ENCODE measurements at regions not wholly inside any gene's neighbourhood (a gene's known extent, or its start where the extent isn't known, plus 50 kb on each side); places are given as distances from the start of the nearest gene placed in this dataset.

- H2BK12ac ChIP-seq (ENCODE audit: low read length), result no peak overlapping the region
- no peak overlapping the region for H3K27ac ChIP-seq (ENCODE audit: low read depth, low read length)
- no peaks in the 10 kb centered on the region for H3K79me2 ChIP-seq (ENCODE audit: control insufficient read depth, insufficient read depth, low read length, poor library complexity)
Measured at GRCh38 chr16:80048250-80048649, 447.7 kb upstream of the MAF start.

DNA sequence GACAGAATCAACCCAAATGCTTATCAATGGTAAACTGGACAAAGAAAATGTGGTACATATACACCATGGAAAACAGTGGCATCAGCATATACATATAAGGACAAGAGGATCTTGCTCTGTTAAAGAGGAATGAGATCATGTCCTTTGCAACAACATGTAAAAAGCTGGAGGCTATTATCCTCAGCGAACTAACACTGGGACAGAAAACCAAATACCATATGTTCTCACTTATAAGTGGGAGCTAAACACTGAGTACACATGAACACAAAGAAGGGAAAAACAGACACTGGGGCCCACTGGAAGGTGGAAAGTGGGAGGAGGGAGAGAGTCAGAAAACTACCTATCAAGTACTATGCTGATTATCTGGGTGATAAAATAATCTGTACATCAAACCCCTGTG, 447.3 kb upstream of the MAF start:
- Histone ChIP-seq H3K9ac (ENCODE audit: low read length) (no peak overlapping the region), H4K8ac (ENCODE audit: low read depth, low read length) (no peak overlapping the region), H2BK12ac (ENCODE audit: low read length) (no peak overlapping the region), H2AFZ (ENCODE audit: insufficient read depth, low read length, poor library complexity) (no peak overlapping the region), H2AK5ac (ENCODE audit: low read length) (no peak overlapping the region), H2BK120ac (ENCODE audit: insufficient read depth, low read length, poor library complexity) (no peak overlapping the region), H3K9me3 (ENCODE audit: insufficient read depth, low read depth, low read length) (peaks cover 5% of the 10 kb centered on the region), H3K18ac (ENCODE audit: low read length) (no peak overlapping the region), H3K36me3 (ENCODE audit: control insufficient read depth in 1 of 2, insufficient read depth in 2 of 2, low read length in 2 of 2) (no peaks in the 10 kb centered on the region), H3K4me1 (ENCODE audit: control insufficient read depth in 1 of 2, insufficient read depth in 2 of 2, low read length in 2 of 2) (no peaks in the 10 kb centered on the region), H3K27ac (ENCODE audit: low read depth, low read length) (no peak overlapping the region), H4K12ac (ENCODE audit: low read depth, low read length) (no peak overlapping the region), H3K27me3 (ENCODE audit: insufficient read depth, low read length) (no peaks in the 10 kb centered on the region), H3K4ac (ENCODE audit: low read depth, low read length) (no peak overlapping the region), H3K79me1 (ENCODE audit: low read length) (no peaks in the 10 kb centered on the region), H3K4me2 (ENCODE audit: low read length) (no peak overlapping the region), H3K14ac (ENCODE audit: low read length) (no peak overlapping the region), H3K79me2 (ENCODE audit: control insufficient read depth, insufficient read depth, low read length, poor library complexity) (no peaks in the 10 kb centered on the region), H4K91ac (ENCODE audit: low read depth, low read length) (no peak overlapping the region), H2BK5ac (ENCODE audit: low read depth, low read length, poor library complexity) (no peak overlapping the region), H3K23ac (ENCODE audit: low read length) (no peak overlapping the region), H3K4me3 (ENCODE audit: low read depth, low read length) (no peak overlapping the region)
- no peak for DNase-seq
- no CpG with 5 or more reads among the region's 1 CpG for WGBS (ENCODE audit: extremely low coverage, insufficient coverage, insufficient read length)

More at GRCh38 chr16:80048250-80048649, 447.7 kb upstream of the MAF start:
- H2AFZ ChIP-seq (ENCODE audit: insufficient read depth, low read length, poor library complexity), result no peak overlapping the region
- no CpG with 5 or more reads among the region's 1 CpG for WGBS (ENCODE audit: extremely low coverage, insufficient coverage, insufficient read length)
- no peak overlapping the region for H3K23ac ChIP-seq (ENCODE audit: low read length)
- H3K4ac ChIP-seq (ENCODE audit: low read depth, low read length), result no peak overlapping the region
- H3K14ac ChIP-seq (ENCODE audit: low read length), result no peak overlapping the region
- no peak overlapping the region for H3K9ac ChIP-seq (ENCODE audit: low read length)
- no peaks in the 10 kb centered on the region for H3K4me1 ChIP-seq (ENCODE audit: control insufficient read depth in 1 of 2, insufficient read depth in 2 of 2, low read length in 2 of 2)
- H4K12ac ChIP-seq (ENCODE audit: low read depth, low read length), result no peak overlapping the region
- no peak overlapping the region for H2BK5ac ChIP-seq (ENCODE audit: low read depth, low read length, poor library complexity)
- H3K9me3 ChIP-seq (ENCODE audit: insufficient read depth, low read depth, low read length), result peaks cover 5% of the 10 kb centered on the region
- no peak overlapping the region for H4K91ac ChIP-seq (ENCODE audit: low read depth, low read length)
- H3K79me1 ChIP-seq (ENCODE audit: low read length), result no peaks in the 10 kb centered on the region
- no peak overlapping the region for H4K8ac ChIP-seq (ENCODE audit: low read depth, low read length)
- DNase-seq, result no peak
- no peaks in the 10 kb centered on the region for H3K36me3 ChIP-seq (ENCODE audit: control insufficient read depth in 1 of 2, insufficient read depth in 2 of 2, low read length in 2 of 2)
- H2AK5ac ChIP-seq (ENCODE audit: low read length), result no peak overlapping the region
- H3K4me3 ChIP-seq (ENCODE audit: low read depth, low read length), result no peak overlapping the region
- no peak overlapping the region for H3K4me2 ChIP-seq (ENCODE audit: low read length)
- H3K27me3 ChIP-seq (ENCODE audit: insufficient read depth, low read length), result no peaks in the 10 kb centered on the region
- H2BK120ac ChIP-seq (ENCODE audit: insufficient read depth, low read length, poor library complexity), result no peak overlapping the region
- no peak overlapping the region for H3K18ac ChIP-seq (ENCODE audit: low read length)

DNA sequence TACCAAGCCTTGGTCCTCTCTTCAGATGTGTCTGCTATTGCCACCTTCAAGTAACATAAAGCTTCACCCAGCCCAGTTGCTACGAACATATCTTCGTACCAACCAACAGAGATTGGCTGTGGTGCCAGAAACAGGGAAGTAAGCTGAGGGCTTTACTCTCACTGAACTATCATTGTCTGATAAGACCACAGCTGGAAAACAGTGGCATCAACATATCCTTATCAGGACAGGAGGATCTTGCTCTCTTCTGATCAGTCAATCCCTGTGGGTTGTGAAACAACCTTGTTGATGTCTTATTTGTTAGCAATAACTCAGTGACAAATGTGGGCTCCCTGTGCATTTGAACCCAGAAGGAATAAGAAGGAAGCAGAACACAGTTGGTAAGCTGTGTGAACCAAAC, 446.3 kb upstream of the MAF start:
- H3K4me1 ChIP-seq (ENCODE audit: control insufficient read depth in 1 of 2, insufficient read depth in 2 of 2, low read length in 2 of 2), result peaks cover 0 to under 1% of the 10 kb centered on the region in 2 experiments
- no peak overlapping the region for H3K27ac ChIP-seq (ENCODE audit: low read depth, low read length)
- no peak overlapping the region for H2AFZ ChIP-seq (ENCODE audit: insufficient read depth, low read length, poor library complexity)
- peaks cover 5% of the 10 kb centered on the region for H3K9me3 ChIP-seq (ENCODE audit: insufficient read depth, low read depth, low read length)
- no peak overlapping the region for H3K23ac ChIP-seq (ENCODE audit: low read length)
- no peak overlapping the region for H3K4me3 ChIP-seq (ENCODE audit: low read depth, low read length)
- H3K79me2 ChIP-seq (ENCODE audit: control insufficient read depth, insufficient read depth, low read length, poor library complexity), result no peaks in the 10 kb centered on the region
- H3K79me1 ChIP-seq (ENCODE audit: low read length), result no peaks in the 10 kb centered on the region
- H3K4ac ChIP-seq (ENCODE audit: low read depth, low read length), result no peak overlapping the region
- H3K36me3 ChIP-seq (ENCODE audit: control insufficient read depth in 1 of 2, insufficient read depth in 2 of 2, low read length in 2 of 2), result no peaks in the 10 kb centered on the region
- no peak for DNase-seq
- H3K27me3 ChIP-seq (ENCODE audit: insufficient read depth, low read length), result no peaks in the 10 kb centered on the region
- no CpG with 5 or more reads among the region's 2 CpGs for WGBS (ENCODE audit: extremely low coverage, insufficient coverage, insufficient read length)
- no peak overlapping the region for H3K18ac ChIP-seq (ENCODE audit: low read length)
- H3K14ac ChIP-seq (ENCODE audit: low read length), result no peak overlapping the region
- no peak overlapping the region for H2BK5ac ChIP-seq (ENCODE audit: low read depth, low read length, poor library complexity)
- H4K12ac ChIP-seq (ENCODE audit: low read depth, low read length), result no peak overlapping the region
- no peak overlapping the region for H3K4me2 ChIP-seq (ENCODE audit: low read length)
- no peak overlapping the region for H4K91ac ChIP-seq (ENCODE audit: low read depth, low read length)
- no peak overlapping the region for H2BK120ac ChIP-seq (ENCODE audit: insufficient read depth, low read length, poor library complexity)
- no peak overlapping the region for H2AK5ac ChIP-seq (ENCODE audit: low read length)
- H4K8ac ChIP-seq (ENCODE audit: low read depth, low read length), result no peak overlapping the region
- no peak overlapping the region for H2BK12ac ChIP-seq (ENCODE audit: low read length)
- no peak overlapping the region for H3K9ac ChIP-seq (ENCODE audit: low read length)

DNA sequence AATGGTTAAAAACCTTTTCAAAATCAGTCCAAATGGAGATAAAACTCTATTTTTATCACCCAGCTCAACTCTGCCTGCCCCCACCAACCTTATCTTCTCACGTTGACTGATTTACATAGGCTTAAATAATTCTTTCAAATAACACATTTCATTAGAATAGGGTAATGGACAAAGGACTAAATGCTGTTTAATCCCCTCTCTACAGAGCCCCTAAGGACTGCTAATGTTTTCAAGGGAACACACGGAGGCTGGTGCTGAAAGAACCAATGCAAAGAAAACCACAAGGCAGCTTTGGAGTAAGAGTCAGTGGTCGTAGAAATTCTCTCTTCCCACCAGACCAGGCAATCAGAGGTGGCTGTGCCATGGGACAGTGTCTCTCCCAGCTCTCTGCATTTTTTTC, 445.7 kb upstream of the MAF start:
- Histone ChIP-seq H4K8ac (ENCODE audit: low read depth, low read length) (no peak overlapping the region), H3K4me3 (ENCODE audit: low read depth, low read length) (no peak overlapping the region), H3K4ac (ENCODE audit: low read depth, low read length) (no peak overlapping the region), H3K27ac (ENCODE audit: low read depth, low read length) (no peak overlapping the region), H2AK5ac (ENCODE audit: low read length) (no peak overlapping the region), H3K9ac (ENCODE audit: low read length) (no peak overlapping the region), H3K23ac (ENCODE audit: low read length) (no peak overlapping the region), H3K9me3 (ENCODE audit: insufficient read depth, low read depth, low read length) (peaks cover 5% of the 10 kb centered on the region), H3K14ac (ENCODE audit: low read length) (no peak overlapping the region), H3K4me1 (ENCODE audit: control insufficient read depth in 1 of 2, insufficient read depth in 2 of 2, low read length in 2 of 2) (peaks cover 3% of the 10 kb centered on the region in 2 experiments), H4K12ac (ENCODE audit: low read depth, low read length) (no peak overlapping the region), H2BK5ac (ENCODE audit: low read depth, low read length, poor library complexity) (no peak overlapping the region), H4K91ac (ENCODE audit: low read depth, low read length) (no peak overlapping the region), H3K18ac (ENCODE audit: low read length) (no peak overlapping the region), H2BK12ac (ENCODE audit: low read length) (no peak overlapping the region), H3K36me3 (ENCODE audit: control insufficient read depth in 1 of 2, insufficient read depth in 2 of 2, low read length in 2 of 2) (no peaks in the 10 kb centered on the region), H3K79me2 (ENCODE audit: control insufficient read depth, insufficient read depth, low read length, poor library complexity) (no peaks in the 10 kb centered on the region), H3K27me3 (ENCODE audit: insufficient read depth, low read length) (no peaks in the 10 kb centered on the region), H3K79me1 (ENCODE audit: low read length) (peaks cover 2% of the 10 kb centered on the region), H2AFZ (ENCODE audit: insufficient read depth, low read length, poor library complexity) (no peak overlapping the region), H2BK120ac (ENCODE audit: insufficient read depth, low read length, poor library complexity) (no peak overlapping the region), H3K4me2 (ENCODE audit: low read length) (no peak overlapping the region)
- no CpG with 5 or more reads among the region's 3 CpGs for WGBS (ENCODE audit: extremely low coverage, insufficient coverage, insufficient read length)
- no peak for DNase-seq

Data from trophoblast cell (in vitro differentiated cells and primary cell).